Small intestine (tissue), 7 donors: ENCODE measurements at regions not wholly inside any gene's neighbourhood (a gene's known extent, or its start where the extent isn't known, plus 50 kb on each side); places are given as distances from the start of the nearest gene placed in this dataset.
"Not testable (repeated sequence)": the region's sequence is repeated elsewhere in the genome, so short reads cannot be mapped to it uniquely, and the experiment has no call there.

Experiments used
- DNase-seq, 2 donors: peaks; one replicate each; pipeline versions ENCODE4 v3.0.0 to v3.0.0-alpha.2; 2013
- FAIRE-seq: peaks from 2 replicates; lab custom pipeline; 2012; peaks lifted over from hg19 to GRCh38; lab: Jason Lieb, UNC
- H3K27ac ChIP-seq, 3 donors: one replicate each; pipeline ENCODE4 v1.5.1; 2013; ENCODE audit warnings: low read length in 2 of 3, mild to moderate bottlenecking in 2 of 3, control low read depth in 1 of 3, inconsistent platforms in 1 of 3, low read depth in 1 of 3, moderate library complexity in 1 of 3
- H3K27me3 ChIP-seq, 3 donors: one replicate each; pipeline ENCODE4 v1.6.1; 2013; ENCODE audit warnings: low read length in 3 of 3, inconsistent platforms in 1 of 3; ENCODE audit not compliant: control insufficient read depth in 3 of 3, insufficient read depth in 3 of 3
- H3K36me3 ChIP-seq, 3 donors: one replicate each; pipeline ENCODE4 v1.6.1; 2013; ENCODE audit warnings: low read length in 3 of 3, inconsistent platforms in 1 of 3, low read depth in 1 of 3, mild to moderate bottlenecking in 1 of 3, moderate library complexity in 1 of 3; ENCODE audit not compliant: control insufficient read depth in 3 of 3, insufficient read depth in 2 of 3
- H3K4me1 ChIP-seq, 3 donors: one replicate each; pipeline ENCODE4 v1.6.1; 2013; ENCODE audit warnings: low read length in 2 of 3, inconsistent platforms in 1 of 3, low read depth in 1 of 3, mild to moderate bottlenecking in 1 of 3, moderate library complexity in 1 of 3; ENCODE audit not compliant: control insufficient read depth in 3 of 3, insufficient read depth in 2 of 3
- H3K4me3 ChIP-seq, 3 donors: one replicate each; pipeline ENCODE4 v1.5.1; 2013; ENCODE audit warnings: low read length in 3 of 3, control low read depth in 1 of 3, inconsistent platforms in 1 of 3, low read depth in 1 of 3, mild to moderate bottlenecking in 1 of 3, moderate library complexity in 1 of 3
- H3K9me3 ChIP-seq, 2 donors: one replicate each; pipeline ENCODE4 v1.6.1; 2013; ENCODE audit warnings: low read depth in 1 of 2, low read length in 1 of 2; ENCODE audit not compliant: control insufficient read depth in 2 of 2, insufficient read depth in 1 of 2
- WGBS, 3 donors: extraction: QIAGEN DNeasy Blood & Tissue Kit; methylation state at CpG; one replicate each; pipeline ENCODE4 v1.1.7; 2013; 5-methylcytosine and 5-hydroxymethylcytosine counted together
- donor health status: healthy with polysubstance abuse.
- donor health status: control.
- donor health status: control.
- donor health status: Bipolar disorder and iron deficiency.
- donor health status: healthy.

DNA sequence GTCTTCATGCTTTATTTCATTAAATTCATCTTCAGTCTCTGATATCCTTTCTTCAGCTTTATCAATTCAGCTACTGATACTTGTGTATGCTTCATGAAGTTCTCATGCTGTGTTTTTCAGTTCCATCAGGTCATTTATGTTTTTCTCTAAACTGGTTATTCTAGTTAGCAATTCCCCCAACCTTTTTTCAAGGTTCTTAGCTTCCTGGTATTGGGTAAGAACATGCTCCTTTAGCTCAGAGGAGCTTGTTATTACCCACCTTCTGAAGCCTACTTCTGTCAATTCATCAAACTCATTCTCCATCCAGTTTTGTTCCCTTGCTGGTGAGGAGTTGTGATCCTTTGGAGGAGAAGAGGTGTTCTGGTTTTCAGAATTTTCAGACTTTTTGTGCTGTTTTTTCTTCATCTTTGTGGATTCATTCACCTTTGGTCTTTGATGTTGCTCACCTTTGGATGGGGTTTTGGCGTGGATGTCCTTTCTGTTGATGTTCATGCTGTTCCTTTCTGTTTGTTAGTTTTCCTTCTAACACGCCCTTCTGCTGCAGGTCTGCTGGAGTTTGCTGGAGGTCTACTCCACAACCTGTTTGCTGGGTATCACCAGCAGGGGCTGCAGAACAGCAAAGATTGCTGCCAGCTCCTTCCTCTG is 69.9 kb upstream of the PCSK5 start:
- not testable (repeated sequence) for H3K27ac ChIP-seq, H3K4me1 ChIP-seq, H3K9me3 ChIP-seq, FAIRE-seq, H3K4me3 ChIP-seq, H3K36me3 ChIP-seq, H3K27me3 ChIP-seq, DNase-seq
- 73 to 88% (median 74%) methylated on average over 2 of the region's 2 CpGs for WGBS, 3 donors

DNA sequence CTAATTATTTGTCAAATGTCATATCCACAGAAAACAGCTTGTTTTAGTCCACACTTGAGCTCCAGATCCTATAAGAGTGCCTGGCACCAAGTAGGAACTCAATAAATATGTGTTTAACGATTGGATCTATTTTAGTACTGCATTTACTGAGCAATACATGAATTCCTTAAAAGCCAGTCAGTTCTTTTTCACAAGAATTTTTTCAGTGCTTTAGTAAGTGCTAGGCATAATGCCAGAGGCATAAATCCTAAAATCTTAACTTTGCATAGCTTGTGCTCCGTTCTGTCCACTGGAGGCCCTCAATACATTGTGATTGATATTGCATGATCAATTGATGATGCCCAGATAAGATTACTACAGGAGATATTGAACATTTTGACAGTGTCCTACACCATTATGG is 67.3 kb upstream of the PCSK5 start:
- DNase-seq, result no peak
- no peaks in the 10 kb centered on the region for H3K27me3 ChIP-seq
- H3K4me3 ChIP-seq, result no peak overlapping the region
- H3K9me3 ChIP-seq, result peaks cover 0 to 8% of the 10 kb centered on the region in 2 donors
- H3K4me1 ChIP-seq, result peaks cover 0 to 2% (median 0%) of the 10 kb centered on the region in 3 donors
- H3K36me3 ChIP-seq, result no peaks in the 10 kb centered on the region
- 66 to 87% (median 83%) methylated on average over 2 of the region's 2 CpGs for WGBS, 3 donors
- H3K27ac ChIP-seq, result no peak overlapping the region
- FAIRE-seq, result no peak

DNA sequence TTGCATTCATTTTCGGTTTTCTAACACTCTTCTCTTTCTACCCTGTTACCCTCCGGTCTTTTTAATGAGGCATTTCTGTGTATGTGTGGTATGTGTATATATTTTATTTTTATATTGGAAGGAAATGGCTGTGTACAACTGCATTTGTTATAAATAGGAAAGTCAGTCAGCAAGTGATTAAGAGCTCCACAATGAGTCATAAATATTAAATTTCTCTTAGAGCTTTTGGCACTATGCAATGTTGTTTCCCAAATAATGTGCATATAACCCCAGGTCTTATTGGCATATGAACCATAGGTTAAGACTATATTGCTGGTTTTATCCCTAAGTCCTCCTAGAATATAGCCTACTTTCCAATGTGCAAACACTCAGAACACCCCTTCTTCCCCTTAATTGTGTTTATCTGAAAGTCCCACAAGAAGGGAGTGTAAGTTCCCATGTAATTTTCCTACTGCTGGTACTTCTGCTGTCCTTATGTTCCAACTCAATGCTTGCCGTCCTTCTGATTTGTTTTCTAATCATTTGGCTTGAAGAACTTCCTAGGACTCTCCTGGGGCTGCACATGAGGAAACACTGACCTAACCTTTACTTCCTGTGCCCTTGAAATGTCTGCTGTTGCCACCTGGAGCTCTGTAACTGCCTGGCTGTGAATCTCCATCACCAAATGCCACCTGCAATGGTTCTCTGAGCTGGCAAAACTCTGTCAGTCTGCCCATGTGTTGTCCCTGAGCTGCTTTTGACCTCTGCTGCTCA is 65.5 kb upstream of the PCSK5 start:
- no peak for FAIRE-seq
- WGBS, 3 donors, result 67 to 88% (median 69%) methylated on average over 3 of the region's 3 CpGs

DNA sequence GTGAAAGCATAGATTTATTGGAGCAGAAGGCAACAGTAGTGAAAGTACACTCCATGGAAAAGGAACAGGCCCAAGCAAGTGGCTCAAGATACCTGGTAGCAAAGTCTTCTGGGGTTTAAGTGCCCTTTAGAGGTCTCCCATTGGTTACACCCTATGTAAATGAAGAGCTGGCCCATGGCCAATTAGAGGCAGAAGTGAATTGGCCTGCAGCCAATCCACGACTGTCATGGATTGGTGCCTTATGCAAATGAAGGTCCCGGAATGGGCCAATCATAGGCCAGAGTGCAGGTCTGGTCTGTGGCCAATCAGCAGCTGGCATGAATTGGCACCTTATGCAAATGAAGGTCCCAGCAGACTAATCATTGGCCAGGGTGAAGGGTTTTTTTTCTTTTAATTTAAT is 64.2 kb upstream of the PCSK5 start:
- peaks cover 0 to 8% of the 10 kb centered on the region in 2 donors for H3K9me3 ChIP-seq
- no peaks in the 10 kb centered on the region for H3K27me3 ChIP-seq
- no peaks in the 10 kb centered on the region for H3K36me3 ChIP-seq
- 51 to 54% (median 54%) methylated on average over 2 of the region's 2 CpGs for WGBS, 3 donors
- no peak overlapping the region for H3K27ac ChIP-seq
- H3K4me1 ChIP-seq, result peaks cover 0 to 2% (median 0%) of the 10 kb centered on the region in 3 donors
- FAIRE-seq, result no peak
- no peak overlapping the region for H3K4me3 ChIP-seq
- peak in 1 of 2 donors; percentile 58 for DNase-seq

More for the DNA sequence above, 65.5 kb upstream of the PCSK5 start:
- Histone ChIP-seq H3K4me3 (no peak overlapping the region), H3K36me3 (no peaks in the 10 kb centered on the region), H3K9me3 (peaks cover 0 to 8% of the 10 kb centered on the region in 2 donors), H3K4me1 (peaks cover 0 to 2% (median 0%) of the 10 kb centered on the region in 3 donors), H3K27ac (no peak overlapping the region), H3K27me3 (no peaks in the 10 kb centered on the region)
- DNase-seq, result no peak

DNA sequence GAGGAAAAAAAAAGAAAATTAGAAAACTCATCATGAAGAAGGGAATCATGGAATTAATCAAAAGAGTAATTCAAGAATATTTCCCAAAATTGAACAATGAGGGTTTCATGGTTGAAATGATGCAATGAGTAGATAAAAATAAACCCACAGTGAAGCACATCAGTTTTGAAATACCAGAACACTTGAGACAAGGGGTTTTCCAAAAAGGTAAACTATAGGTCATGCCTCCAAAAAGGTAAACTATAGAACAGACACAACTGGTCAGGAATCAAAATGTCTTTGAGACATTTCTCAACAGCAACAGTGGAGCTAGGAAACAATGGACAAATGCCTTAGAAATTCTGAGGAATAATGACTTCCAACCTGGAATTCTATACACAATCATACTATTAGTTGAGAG is 60.2 kb upstream of the PCSK5 start:
- H3K27ac ChIP-seq, result no peak overlapping the region
- FAIRE-seq (no peak), DNase-seq (no peak)
- peaks cover 0 to 7% of the 10 kb centered on the region in 2 donors for H3K9me3 ChIP-seq
- H3K4me1 ChIP-seq, result peaks cover 0 to 2% (median 0%) of the 10 kb centered on the region in 3 donors
- H3K36me3 ChIP-seq, result no peaks in the 10 kb centered on the region
- H3K4me3 ChIP-seq, result no peak overlapping the region
- H3K27me3 ChIP-seq, result no peaks in the 10 kb centered on the region

DNA sequence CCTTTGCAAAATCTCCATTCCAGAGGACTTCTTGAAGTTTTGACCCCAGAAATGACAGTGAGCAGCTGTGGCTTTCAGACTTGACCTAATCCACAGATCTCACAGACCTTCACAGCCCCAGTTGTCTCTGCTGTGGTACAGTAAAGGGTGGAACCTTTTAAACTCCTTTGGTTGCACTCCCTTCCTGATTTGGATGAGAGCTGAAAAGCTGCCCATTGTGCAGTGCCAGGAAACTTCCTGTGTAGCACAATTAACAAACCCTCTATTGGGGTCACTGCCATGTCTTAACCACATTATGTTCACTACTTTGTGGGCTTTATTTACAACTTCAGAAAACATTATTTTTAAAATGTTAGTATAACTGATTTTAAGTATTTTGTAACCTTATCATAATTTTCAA is 56.7 kb upstream of the PCSK5 start:
- no peaks in the 10 kb centered on the region for H3K36me3 ChIP-seq

DNA sequence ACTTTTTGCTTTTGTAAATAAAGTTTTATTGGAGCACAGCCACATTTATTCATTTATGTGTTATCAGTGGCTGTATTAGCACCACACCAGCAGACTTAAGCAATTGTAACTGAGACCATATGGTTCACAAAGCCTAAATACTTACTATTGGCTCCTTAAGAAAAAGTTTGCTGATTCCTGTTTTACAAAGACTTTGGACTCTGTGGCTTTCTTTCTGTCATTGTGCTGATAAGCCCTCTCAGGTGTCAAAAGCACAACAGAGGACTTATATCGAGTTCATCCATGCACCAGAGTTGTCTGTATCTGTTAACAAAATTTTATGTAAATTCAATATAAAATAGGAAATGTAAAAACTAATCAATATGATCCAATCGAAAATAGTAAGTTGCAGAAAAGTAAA is 55.6 kb upstream of the PCSK5 start:
- no peaks in the 10 kb centered on the region for H3K36me3 ChIP-seq
- H3K9me3 ChIP-seq, result peaks cover 0 to 2% of the 10 kb centered on the region in 2 donors
- FAIRE-seq (no peak), DNase-seq (peak; percentile 35 to 63)
- no peak overlapping the region for H3K4me3 ChIP-seq
- no peak overlapping the region for H3K27ac ChIP-seq
- H3K27me3 ChIP-seq, result no peaks in the 10 kb centered on the region
- H3K4me1 ChIP-seq, result no peaks in the 10 kb centered on the region
- 35 to 71% (median 40%) methylated on average over 2 of the region's 2 CpGs for WGBS, 3 donors

More for the DNA sequence above, 56.7 kb upstream of the PCSK5 start:
- Histone ChIP-seq H3K27me3 (no peaks in the 10 kb centered on the region), H3K27ac (no peak overlapping the region), H3K4me1 (no peaks in the 10 kb centered on the region), H3K4me3 (no peak overlapping the region), H3K9me3 (peaks cover 0 to 2% of the 10 kb centered on the region in 2 donors)
- FAIRE-seq, result no peak
- DNase-seq, result no peak
